ENCODE measurements at regions not wholly inside any gene's neighbourhood (a gene's known extent, or its start where the extent isn't known, plus 50 kb on each side); places are given as distances from the start of the nearest gene placed in this dataset.
A peak's percentile ranks its signal among the peaks of the same experiment; 100 is the strongest.

DNA sequence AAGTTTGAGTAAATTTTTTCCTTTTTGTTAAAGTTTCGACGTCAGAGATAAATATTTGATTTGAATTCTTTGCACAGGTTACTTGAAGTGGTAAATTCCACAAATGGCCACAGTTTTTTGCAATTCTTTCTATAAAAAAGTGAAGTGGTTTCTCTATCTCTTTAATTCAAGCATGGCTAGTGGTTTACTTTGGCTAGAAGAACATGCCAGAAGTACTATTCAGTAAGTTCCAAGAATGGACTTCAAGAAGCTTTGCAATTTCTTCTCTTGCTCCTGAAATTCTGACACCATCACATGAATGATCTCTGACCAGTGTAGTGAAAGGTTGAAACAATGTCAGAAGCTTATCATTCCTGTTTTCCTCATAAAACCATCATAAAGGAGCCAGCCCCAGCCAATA is 55.7 kb upstream of the RNPC3 start:
- no peaks in the 10 kb centered on the region for H3K36me3 ChIP-seq
- H3K27ac ChIP-seq = no peak overlapping the region
- ATAC-seq (ENCODE audit: insufficient number of reproducible peaks, low FRiP score, low read depth) = no peak
- no peaks in the 10 kb centered on the region for H3K27me3 ChIP-seq (replicated peaks; ENCODE audit: insufficient read depth)
- TF ChIP-seq, protein P1, sequence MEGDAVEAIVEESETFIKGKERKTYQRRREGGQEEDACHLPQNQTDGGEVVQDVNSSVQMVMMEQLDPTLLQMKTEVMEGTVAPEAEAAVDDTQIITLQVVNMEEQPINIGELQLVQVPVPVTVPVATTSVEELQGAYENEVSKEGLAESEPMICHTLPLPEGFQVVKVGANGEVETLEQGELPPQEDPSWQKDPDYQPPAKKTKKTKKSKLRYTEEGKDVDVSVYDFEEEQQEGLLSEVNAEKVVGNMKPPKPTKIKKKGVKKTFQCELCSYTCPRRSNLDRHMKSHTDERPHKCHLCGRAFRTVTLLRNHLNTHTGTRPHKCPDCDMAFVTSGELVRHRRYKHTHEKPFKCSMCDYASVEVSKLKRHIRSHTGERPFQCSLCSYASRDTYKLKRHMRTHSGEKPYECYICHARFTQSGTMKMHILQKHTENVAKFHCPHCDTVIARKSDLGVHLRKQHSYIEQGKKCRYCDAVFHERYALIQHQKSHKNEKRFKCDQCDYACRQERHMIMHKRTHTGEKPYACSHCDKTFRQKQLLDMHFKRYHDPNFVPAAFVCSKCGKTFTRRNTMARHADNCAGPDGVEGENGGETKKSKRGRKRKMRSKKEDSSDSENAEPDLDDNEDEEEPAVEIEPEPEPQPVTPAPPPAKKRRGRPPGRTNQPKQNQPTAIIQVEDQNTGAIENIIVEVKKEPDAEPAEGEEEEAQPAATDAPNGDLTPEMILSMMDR (IDR thresholded peaks at IDR 0.05) = no peak
- no peaks in the 10 kb centered on the region for H3K9me3 ChIP-seq
- H3K4me1 ChIP-seq (ENCODE audit: control insufficient read depth in 1 of 2, low read depth in 2 of 2) = no peaks in the 10 kb centered on the region
- DNase-seq (ENCODE audit: low spot score) = no peak
- no peak overlapping the region for H3K4me3 ChIP-seq

- ATAC-seq (ENCODE audit: insufficient number of reproducible peaks, low FRiP score, low read depth) (no peak), DNase-seq (ENCODE audit: low spot score) (no peak)
- Histone ChIP-seq H3K4me3 (no peak overlapping the region), H3K36me3 (no peaks in the 10 kb centered on the region), H3K4me1 (ENCODE audit: control insufficient read depth in 1 of 2, low read depth in 2 of 2) (no peaks in the 10 kb centered on the region), H3K9me3 (no peaks in the 10 kb centered on the region), H3K27ac (no peak overlapping the region), H3K27me3 (replicated peaks; ENCODE audit: insufficient read depth) (no peaks in the 10 kb centered on the region)
- TF ChIP-seq, protein P1 (IDR thresholded peaks at IDR 0.05) = no peak
Measured at GRCh38 chr1:103467100-103467499, 58.4 kb upstream of the RNPC3 start.

DNA sequence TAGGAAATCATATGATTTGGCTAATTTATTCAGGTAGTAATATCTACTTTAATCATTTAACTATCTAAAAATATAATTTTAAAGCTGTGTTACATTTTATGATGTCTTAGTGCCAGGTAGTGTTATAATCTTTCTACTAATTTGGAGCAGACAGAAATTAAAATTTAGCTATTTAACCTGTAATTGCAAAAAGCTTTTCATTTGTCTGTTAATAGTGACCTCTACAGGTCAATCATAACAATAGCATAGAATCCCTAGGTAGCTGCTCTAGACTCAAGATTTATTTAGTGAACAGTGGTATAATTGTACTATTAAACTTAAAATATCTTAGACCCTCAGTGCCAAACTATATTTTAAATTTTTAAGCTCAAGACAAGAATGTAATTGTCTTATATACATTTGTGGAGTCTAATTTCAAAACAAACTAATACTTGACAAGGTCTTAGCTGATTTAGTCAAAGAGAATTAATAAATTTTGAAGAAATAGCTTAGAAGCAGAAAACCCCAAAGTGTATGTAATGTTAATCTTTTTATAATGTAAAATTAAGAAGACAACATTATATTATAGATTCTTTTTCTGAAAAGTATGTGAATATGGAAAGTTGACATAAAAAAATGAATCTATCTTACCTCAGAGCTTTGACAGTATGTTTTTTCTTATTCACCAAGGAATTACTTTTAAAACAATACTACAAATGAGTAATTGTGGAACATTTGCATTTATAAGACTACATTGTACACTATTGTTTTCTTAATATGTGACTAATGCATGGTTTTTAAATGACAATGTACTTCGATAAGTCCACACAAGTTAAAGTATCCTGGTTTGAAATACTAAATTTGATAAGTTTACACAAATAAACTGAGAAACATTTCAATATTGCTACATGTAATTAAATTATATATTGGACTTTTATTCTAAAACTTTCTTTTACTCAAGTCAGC is 64.1 kb upstream of the RNPC3 start:
- no peaks in the 10 kb centered on the region for H3K4me1 ChIP-seq (ENCODE audit: control insufficient read depth in 1 of 2, low read depth in 2 of 2)
- no peak overlapping the region for H3K27ac ChIP-seq
- no peak for ATAC-seq (ENCODE audit: insufficient number of reproducible peaks, low FRiP score, low read depth)
- no peaks in the 10 kb centered on the region for H3K27me3 ChIP-seq (replicated peaks; ENCODE audit: insufficient read depth)
- DNase-seq (ENCODE audit: low spot score) = no peak
- H3K4me3 ChIP-seq = no peak overlapping the region
- no peaks in the 10 kb centered on the region for H3K36me3 ChIP-seq
- TF ChIP-seq, protein P1 (IDR thresholded peaks at IDR 0.05) = peak; percentile 25
- H3K9me3 ChIP-seq = no peaks in the 10 kb centered on the region

- H3K4me3 ChIP-seq = no peak overlapping the region
- no peak for DNase-seq (ENCODE audit: low spot score)
- H3K27ac ChIP-seq = no peak overlapping the region
- no peaks in the 10 kb centered on the region for H3K36me3 ChIP-seq
- TF ChIP-seq, protein P1 (IDR thresholded peaks at IDR 0.05) = no peak
- no peaks in the 10 kb centered on the region for H3K4me1 ChIP-seq (ENCODE audit: control insufficient read depth in 1 of 2, low read depth in 2 of 2)
- ATAC-seq (ENCODE audit: insufficient number of reproducible peaks, low FRiP score, low read depth) = no peak
- H3K27me3 ChIP-seq (replicated peaks; ENCODE audit: insufficient read depth) = no peaks in the 10 kb centered on the region
- no peaks in the 10 kb centered on the region for H3K9me3 ChIP-seq
Measured at GRCh38 chr1:103460511-103460910, 65.0 kb upstream of the RNPC3 start.

DNA sequence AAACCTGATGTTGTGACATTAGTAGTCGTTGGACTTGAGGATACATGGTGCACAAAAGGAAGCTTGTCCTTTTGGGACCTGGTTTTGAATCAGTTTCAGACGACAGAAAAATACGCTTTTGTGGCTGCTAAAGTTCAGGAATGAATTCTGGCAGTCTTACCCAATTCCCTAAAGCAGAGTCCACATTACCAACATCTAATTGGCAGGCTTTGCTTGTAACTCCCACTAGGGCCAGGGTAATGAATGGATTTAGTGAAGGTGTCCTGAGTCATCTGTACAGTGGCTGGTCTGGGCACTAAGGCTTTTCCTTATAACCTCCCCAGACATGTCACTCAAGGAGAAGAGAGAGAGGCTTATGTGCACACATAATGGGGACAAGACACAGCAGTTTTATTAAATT is 66.2 kb upstream of the RNPC3 start:
- ATAC-seq (ENCODE audit: insufficient number of reproducible peaks, low FRiP score, low read depth) (no peak), DNase-seq (ENCODE audit: low spot score) (no peak)
- TF ChIP-seq, protein P1 (IDR thresholded peaks at IDR 0.05) = no peak

More for the DNA sequence above, 66.2 kb upstream of the RNPC3 start:
- Histone ChIP-seq H3K4me3 (no peak overlapping the region), H3K27me3 (replicated peaks; ENCODE audit: insufficient read depth) (no peaks in the 10 kb centered on the region), H3K9me3 (no peaks in the 10 kb centered on the region), H3K27ac (no peak overlapping the region), H3K4me1 (ENCODE audit: control insufficient read depth in 1 of 2, low read depth in 2 of 2) (no peaks in the 10 kb centered on the region), H3K36me3 (no peaks in the 10 kb centered on the region)

Data from thoracic aorta (tissue), 2 donors.